ENCODE measurements at regions not wholly inside any gene's neighbourhood (a gene's known extent, or its start where the extent isn't known, plus 50 kb on each side); places are given as distances from the start of the nearest gene placed in this dataset.

DNA sequence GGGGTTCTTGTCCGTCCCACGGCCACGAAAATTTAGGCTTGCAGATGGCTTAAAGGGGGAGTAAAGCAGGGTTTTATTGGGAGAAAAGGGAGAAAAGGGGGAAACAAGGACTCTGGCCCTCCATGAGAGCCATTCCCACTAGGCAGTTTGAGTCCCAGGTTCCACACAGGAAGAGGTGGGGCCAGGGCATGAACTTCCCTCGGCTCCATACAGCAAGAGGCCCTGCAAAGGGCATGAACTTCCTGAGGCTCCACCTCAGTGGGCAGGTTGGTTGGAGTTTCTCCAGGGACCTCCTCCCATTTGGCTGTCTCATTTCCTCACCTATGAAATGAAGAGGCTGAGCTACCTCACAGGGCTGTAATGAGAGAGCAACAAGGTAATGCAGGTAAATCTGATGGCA lies 229.7 kb downstream of the MAT2B start (continued):
- TF ChIP-seq, protein P1, sequence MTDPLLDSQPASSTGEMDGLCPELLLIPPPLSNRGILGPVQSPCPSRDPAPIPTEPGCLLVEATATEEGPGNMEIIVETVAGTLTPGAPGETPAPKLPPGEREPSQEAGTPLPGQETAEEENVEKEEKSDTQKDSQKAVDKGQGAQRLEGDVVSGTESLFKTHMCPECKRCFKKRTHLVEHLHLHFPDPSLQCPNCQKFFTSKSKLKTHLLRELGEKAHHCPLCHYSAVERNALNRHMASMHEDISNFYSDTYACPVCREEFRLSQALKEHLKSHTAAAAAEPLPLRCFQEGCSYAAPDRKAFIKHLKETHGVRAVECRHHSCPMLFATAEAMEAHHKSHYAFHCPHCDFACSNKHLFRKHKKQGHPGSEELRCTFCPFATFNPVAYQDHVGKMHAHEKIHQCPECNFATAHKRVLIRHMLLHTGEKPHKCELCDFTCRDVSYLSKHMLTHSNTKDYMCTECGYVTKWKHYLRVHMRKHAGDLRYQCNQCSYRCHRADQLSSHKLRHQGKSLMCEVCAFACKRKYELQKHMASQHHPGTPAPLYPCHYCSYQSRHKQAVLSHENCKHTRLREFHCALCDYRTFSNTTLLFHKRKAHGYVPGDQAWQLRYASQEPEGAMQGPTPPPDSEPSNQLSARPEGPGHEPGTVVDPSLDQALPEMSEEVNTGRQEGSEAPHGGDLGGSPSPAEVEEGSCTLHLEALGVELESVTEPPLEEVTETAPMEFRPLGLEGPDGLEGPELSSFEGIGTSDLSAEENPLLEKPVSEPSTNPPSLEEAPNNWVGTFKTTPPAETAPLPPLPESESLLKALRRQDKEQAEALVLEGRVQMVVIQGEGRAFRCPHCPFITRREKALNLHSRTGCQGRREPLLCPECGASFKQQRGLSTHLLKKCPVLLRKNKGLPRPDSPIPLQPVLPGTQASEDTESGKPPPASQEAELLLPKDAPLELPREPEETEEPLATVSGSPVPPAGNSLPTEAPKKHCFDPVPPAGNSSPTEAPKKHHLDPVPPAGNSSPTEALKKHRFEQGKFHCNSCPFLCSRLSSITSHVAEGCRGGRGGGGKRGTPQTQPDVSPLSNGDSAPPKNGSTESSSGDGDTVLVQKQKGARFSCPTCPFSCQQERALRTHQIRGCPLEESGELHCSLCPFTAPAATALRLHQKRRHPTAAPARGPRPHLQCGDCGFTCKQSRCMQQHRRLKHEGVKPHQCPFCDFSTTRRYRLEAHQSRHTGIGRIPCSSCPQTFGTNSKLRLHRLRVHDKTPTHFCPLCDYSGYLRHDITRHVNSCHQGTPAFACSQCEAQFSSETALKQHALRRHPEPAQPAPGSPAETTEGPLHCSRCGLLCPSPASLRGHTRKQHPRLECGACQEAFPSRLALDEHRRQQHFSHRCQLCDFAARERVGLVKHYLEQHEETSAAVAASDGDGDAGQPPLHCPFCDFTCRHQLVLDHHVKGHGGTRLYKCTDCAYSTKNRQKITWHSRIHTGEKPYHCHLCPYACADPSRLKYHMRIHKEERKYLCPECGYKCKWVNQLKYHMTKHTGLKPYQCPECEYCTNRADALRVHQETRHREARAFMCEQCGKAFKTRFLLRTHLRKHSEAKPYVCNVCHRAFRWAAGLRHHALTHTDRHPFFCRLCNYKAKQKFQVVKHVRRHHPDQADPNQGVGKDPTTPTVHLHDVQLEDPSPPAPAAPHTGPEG (CRISPR knock-in tag; IDR thresholded peaks at IDR 0.05), result no peak
- TF ChIP-seq BORCS8-MEF2B (CRISPR knock-in tag; IDR thresholded peaks at IDR 0.05) (no peak), GABPA (IDR thresholded peaks at IDR 0.05; ENCODE audit: low read depth, low read length) (peak; percentile 36), GABPA (CRISPR knock-in tag; IDR thresholded peaks at IDR 0.05; ENCODE audit: low read depth) (peak; percentile 66)

DNA sequence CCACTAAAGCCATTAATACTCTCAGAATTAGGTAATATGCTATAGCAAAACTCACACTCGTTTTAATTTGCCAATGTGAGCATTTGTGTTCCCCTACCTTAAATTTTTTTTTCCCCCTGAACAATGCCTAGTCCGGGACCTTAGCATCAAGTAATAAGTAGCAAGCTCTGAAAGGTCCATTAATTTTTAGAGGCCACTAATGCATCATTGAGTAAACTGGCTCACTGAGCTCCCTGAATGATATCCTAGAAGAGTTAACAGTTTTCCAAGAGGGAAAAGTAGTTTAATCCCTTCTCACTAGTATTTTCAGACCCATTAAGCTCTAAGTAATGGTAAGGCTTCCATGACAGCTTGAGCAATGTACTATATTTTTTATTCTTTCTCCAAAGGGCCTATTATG lies 242.2 kb downstream of the MAT2B start:
- FAIRE-seq (no peak), ATAC-seq (no peak), DNase-seq (ENCODE audit: low spot score) (no peak)
- H3K4me1 ChIP-seq (ENCODE audit: insufficient read depth, low read length), result no peaks in the 10 kb centered on the region
- no peak overlapping the region for H3K4me2 ChIP-seq (ENCODE audit: low read depth, low read length)
- 0% methylated on average over 2 of the region's 2 CpGs for WGBS (ENCODE audit: low lambda C conversion rate)
- CTCF ChIA-PET (ENCODE audit: low intra/inter-chr PET ratio, low total read pairs), result no interaction called here
- POLR2A ChIA-PET, result no interaction called here
- no peaks in the 10 kb centered on the region for H4K20me1 ChIP-seq (ENCODE audit: insufficient read depth, low read length)
- H3K9ac ChIP-seq (ENCODE audit: insufficient read depth, low read depth, low read length), result no peak overlapping the region
- H3K36me3 ChIP-seq (replicated peaks in 1 of 2; ENCODE audit: control insufficient read depth in 1 of 2, insufficient read depth in 2 of 2, low read length in 2 of 2), result no peaks in the 10 kb centered on the region
- no peak overlapping the region for H3K4me3 ChIP-seq (replicated peaks in 1 of 3; ENCODE audit: insufficient read depth in 1 of 3, low read depth in 2 of 3, low read length in 3 of 3)
- H3K79me2 ChIP-seq (ENCODE audit: insufficient read depth, low read length), result no peaks in the 10 kb centered on the region
- intact Hi-C loops (cut with micrococcal nuclease; ENCODE audit: unreplicated experiment), result no loop called here
- H3K27me3 ChIP-seq (ENCODE audit: control insufficient read depth in 1 of 2, insufficient read depth in 2 of 2, low read length in 2 of 2), result no peaks in the 10 kb centered on the region
- in situ Hi-C loops (cut with HindIII; ENCODE audit: extremely low pct_ligation_motif_present, low pct_unique_long_range_greater_than_20kb), result no loop called here
- TF ChIP-seq ZNF230 (CRISPR knock-in tag; IDR thresholded peaks at IDR 0.05), result no peak
- TF ChIP-seq, protein P2, sequence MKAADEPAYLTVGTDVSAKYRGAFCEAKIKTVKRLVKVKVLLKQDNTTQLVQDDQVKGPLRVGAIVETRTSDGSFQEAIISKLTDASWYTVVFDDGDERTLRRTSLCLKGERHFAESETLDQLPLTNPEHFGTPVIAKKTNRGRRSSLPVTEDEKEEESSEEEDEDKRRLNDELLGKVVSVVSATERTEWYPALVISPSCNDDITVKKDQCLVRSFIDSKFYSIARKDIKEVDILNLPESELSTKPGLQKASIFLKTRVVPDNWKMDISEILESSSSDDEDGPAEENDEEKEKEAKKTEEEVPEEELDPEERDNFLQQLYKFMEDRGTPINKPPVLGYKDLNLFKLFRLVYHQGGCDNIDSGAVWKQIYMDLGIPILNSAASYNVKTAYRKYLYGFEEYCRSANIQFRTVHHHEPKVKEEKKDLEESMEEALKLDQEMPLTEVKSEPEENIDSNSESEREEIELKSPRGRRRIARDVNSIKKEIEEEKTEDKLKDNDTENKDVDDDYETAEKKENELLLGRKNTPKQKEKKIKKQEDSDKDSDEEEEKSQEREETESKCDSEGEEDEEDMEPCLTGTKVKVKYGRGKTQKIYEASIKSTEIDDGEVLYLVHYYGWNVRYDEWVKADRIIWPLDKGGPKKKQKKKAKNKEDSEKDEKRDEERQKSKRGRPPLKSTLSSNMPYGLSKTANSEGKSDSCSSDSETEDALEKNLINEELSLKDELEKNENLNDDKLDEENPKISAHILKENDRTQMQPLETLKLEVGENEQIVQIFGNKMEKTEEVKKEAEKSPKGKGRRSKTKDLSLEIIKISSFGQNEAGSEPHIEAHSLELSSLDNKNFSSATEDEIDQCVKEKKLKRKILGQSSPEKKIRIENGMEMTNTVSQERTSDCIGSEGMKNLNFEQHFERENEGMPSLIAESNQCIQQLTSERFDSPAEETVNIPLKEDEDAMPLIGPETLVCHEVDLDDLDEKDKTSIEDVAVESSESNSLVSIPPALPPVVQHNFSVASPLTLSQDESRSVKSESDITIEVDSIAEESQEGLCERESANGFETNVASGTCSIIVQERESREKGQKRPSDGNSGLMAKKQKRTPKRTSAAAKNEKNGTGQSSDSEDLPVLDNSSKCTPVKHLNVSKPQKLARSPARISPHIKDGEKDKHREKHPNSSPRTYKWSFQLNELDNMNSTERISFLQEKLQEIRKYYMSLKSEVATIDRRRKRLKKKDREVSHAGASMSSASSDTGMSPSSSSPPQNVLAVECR (CRISPR knock-in tag; IDR thresholded peaks at IDR 0.05; ENCODE audit: borderline replicate concordance), result no peak
- no peak for TF ChIP-seq YEATS2 (CRISPR knock-in tag; IDR thresholded peaks at IDR 0.05; ENCODE audit: borderline replicate concordance)
- BruUV-seq (replicated peaks), result no TSS peak
- no peak overlapping the region for H2AFZ ChIP-seq (ENCODE audit: low read length)
- H3K9me3 ChIP-seq (ENCODE audit: low read length), result no peaks in the 10 kb centered on the region
- H3K27ac ChIP-seq (ENCODE audit: extremely low read length, insufficient read depth, low read length), result no peak overlapping the region
